Lower leg skin (tissue), 3 donors: ENCODE measurements at regions not wholly inside any gene's neighbourhood (a gene's known extent, or its start where the extent isn't known, plus 50 kb on each side); places are given as distances from the start of the nearest gene placed in this dataset.

Experiments
- POLR2A ChIP-seq, 2 donors: fragments of 450-650 bp; IDR thresholded peaks; one replicate each; pipeline ENCODE4 v1.6.1; 2016 to 2017; ENCODE audit warnings: antibody characterized with exemption in 2 of 2, mild to moderate bottlenecking in 1 of 2, moderate library complexity in 1 of 2
- TF ChIP-seq, protein P1 (sequence below), 3 donors: fragments of 450-650 bp; IDR thresholded peaks; one replicate each; pipeline ENCODE4 v1.5.1; 2016; ENCODE audit warnings: antibody characterized with exemption in 3 of 3, mild to moderate bottlenecking in 3 of 3, moderate library complexity in 2 of 3

DNA sequence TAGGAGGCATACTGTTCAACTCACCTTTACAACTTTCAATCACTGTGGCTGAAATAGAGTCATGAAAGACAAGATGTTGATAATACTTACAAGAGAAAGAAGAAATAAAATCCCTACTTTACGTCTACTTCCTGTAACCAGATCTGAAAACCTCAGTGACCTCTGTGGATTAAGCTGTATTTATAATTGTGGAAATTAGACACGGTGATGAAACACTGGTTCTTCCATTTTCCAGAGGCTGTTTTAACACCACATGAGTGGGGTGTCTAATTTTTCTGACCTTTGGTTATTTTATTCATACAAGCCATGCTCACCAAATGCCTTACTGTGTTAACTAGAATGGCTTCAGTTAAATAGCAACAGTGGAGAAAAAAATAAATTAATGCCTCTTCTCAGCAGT is 58.5 kb upstream of the HIVEP1 start:
- no peak for TF ChIP-seq POLR2A (IDR thresholded peaks at IDR 0.05)
- TF ChIP-seq, protein P1, sequence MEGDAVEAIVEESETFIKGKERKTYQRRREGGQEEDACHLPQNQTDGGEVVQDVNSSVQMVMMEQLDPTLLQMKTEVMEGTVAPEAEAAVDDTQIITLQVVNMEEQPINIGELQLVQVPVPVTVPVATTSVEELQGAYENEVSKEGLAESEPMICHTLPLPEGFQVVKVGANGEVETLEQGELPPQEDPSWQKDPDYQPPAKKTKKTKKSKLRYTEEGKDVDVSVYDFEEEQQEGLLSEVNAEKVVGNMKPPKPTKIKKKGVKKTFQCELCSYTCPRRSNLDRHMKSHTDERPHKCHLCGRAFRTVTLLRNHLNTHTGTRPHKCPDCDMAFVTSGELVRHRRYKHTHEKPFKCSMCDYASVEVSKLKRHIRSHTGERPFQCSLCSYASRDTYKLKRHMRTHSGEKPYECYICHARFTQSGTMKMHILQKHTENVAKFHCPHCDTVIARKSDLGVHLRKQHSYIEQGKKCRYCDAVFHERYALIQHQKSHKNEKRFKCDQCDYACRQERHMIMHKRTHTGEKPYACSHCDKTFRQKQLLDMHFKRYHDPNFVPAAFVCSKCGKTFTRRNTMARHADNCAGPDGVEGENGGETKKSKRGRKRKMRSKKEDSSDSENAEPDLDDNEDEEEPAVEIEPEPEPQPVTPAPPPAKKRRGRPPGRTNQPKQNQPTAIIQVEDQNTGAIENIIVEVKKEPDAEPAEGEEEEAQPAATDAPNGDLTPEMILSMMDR (IDR thresholded peaks at IDR 0.05): no peak
